ENCODE measurements at regions not wholly inside any gene's neighbourhood (a gene's known extent, or its start where the extent isn't known, plus 50 kb on each side); places are given as distances from the start of the nearest gene placed in this dataset.
"Not testable (repeated sequence)": the region's sequence is repeated elsewhere in the genome, so short reads cannot be mapped to it uniquely, and the experiment has no call there.

GRCh38 chr11:25515576-25515975, 816.4 kb upstream of the ANO3 start:
- DNase-seq (ENCODE audit: low spot score), result no peak

- DNase-seq (ENCODE audit: low spot score), result no peak
These were observed 811.5 kb upstream of the ANO3 start for GRCh38 chr11:25520459-25520858.

GRCh38 chr11:25527841-25528240, 804.1 kb upstream of the ANO3 start:
- no peak for DNase-seq (ENCODE audit: low spot score)

GRCh38 chr11:25529572-25529971, 802.4 kb upstream of the ANO3 start:
- DNase-seq (ENCODE audit: low spot score), result no peak

GRCh38 chr11:25535467-25536272, 796.3 kb upstream of the ANO3 start:
- DNase-seq (ENCODE audit: low spot score), result no peak

GRCh38 chr11:25536289-25536688, 795.6 kb upstream of the ANO3 start:
- no peak for DNase-seq (ENCODE audit: low spot score)

- DNase-seq (ENCODE audit: low spot score), result no peak
These were observed 794.5 kb upstream of the ANO3 start for GRCh38 chr11:25537393-25537792.

DNA sequence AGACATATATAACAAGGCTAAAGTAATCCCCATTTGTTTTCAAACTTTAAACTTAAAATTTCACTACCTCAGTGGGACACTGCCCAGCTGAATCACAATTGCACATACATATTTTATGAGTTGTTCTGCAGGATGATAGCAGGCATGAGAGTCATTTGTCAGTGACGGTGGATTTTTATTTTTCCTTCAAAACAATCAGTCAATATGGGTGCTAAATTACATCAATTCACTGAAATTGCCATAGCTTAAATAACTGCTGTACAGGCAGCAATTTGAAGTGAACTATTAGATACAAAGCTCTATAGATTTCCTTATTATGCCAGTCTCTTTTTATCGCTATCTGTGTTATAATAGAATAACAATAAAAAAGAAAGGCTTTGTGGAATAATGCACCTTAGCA, 784.6 kb upstream of the ANO3 start:
- DNase-seq (ENCODE audit: low spot score), result no peak

- DNase-seq (ENCODE audit: low spot score), result no peak
These were observed 769.5 kb upstream of the ANO3 start for GRCh38 chr11:25562417-25562816.

- no peak for DNase-seq (ENCODE audit: low spot score)
These were observed 766.1 kb upstream of the ANO3 start for GRCh38 chr11:25565846-25566245.

- no peak for DNase-seq (ENCODE audit: low spot score)
These were observed 765.4 kb upstream of the ANO3 start for GRCh38 chr11:25566298-25567200.

GRCh38 chr11:25576320-25576719, 755.6 kb upstream of the ANO3 start:
- DNase-seq (ENCODE audit: low spot score), result no peak

- not testable (repeated sequence) for DNase-seq (ENCODE audit: low spot score)
These were observed 752.4 kb upstream of the ANO3 start for GRCh38 chr11:25579554-25579953.

DNA sequence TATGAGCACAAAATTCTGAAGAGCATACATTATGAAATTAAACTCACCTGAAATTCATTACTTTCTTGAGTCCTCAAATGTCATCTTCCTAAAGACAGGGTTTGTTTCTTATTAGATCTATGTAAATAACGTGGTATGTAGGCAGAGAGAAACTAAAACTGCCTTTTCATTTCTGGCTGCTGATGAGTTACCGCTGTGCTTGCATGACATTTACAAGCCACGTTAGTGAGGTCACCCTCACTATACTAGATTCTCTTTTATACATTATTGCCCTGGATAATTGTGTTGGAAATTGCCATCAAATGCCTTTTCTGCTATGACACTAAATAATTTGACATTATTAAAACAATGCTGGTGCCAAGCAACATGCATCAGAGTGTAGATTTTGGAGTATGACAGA, 748.3 kb upstream of the ANO3 start:
- no peak for DNase-seq (ENCODE audit: low spot score)

- DNase-seq (ENCODE audit: low spot score), result no peak
These were observed 744.4 kb upstream of the ANO3 start for GRCh38 chr11:25587496-25587895.

- no peak for DNase-seq (ENCODE audit: low spot score)
These were observed 738.7 kb upstream of the ANO3 start for GRCh38 chr11:25593221-25593620.

DNA sequence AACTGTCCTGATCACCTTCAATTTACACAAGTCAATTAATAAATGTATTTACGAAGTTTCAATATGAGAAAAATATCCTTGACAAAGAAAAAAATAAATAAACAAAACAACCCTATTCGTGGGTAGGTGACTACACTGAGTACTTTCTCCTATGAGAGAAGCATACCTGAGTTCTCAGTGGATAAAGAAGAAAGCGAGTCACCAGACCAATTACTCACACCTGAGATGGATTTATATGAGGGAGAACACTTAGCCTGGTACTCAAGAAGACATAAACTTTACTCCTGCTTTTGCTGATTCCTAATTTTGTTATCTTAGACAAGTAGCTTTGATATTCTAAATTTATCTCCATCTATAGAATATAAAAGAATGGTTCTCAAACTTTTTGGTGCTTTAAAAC, 735.2 kb upstream of the ANO3 start:
- no peak for DNase-seq (ENCODE audit: low spot score)

DNA sequence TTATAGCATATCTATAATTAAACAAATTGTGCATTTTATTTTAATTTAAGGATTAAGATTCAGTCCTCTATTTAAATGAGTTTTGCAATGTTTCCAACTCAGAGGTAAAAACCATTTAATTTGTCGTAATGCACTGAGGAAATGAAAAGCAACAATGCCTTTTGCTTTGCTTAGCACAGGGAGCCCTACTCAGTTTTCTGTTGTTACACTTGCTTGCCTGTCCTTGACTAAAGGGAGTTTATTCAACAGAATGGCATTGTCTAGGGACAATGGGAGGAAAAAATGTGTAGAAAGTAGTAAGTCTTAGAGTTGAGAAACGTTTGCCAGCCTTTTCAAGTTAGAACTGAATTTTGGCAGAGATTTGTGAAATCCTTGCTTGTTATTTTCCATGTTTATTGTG, 734.2 kb upstream of the ANO3 start:
- DNase-seq (ENCODE audit: low spot score), result no peak

GRCh38 chr11:25602149-25602548, 729.8 kb upstream of the ANO3 start:
- no peak for DNase-seq (ENCODE audit: low spot score)

- no peak for DNase-seq (ENCODE audit: low spot score)
These were observed 729.0 kb upstream of the ANO3 start for GRCh38 chr11:25602959-25603358.

GRCh38 chr11:25612806-25613205, 719.1 kb upstream of the ANO3 start:
- DNase-seq (ENCODE audit: low spot score), result no peak

GRCh38 chr11:25613451-25613850, 718.5 kb upstream of the ANO3 start:
- no peak for DNase-seq (ENCODE audit: low spot score)

GRCh38 chr11:25613865-25614264, 718.1 kb upstream of the ANO3 start:
- no peak for DNase-seq (ENCODE audit: low spot score)

Measured in left forelimb (tissue), 1 donor.